NT2/D1 (cell line): ENCODE measurements at regions not wholly inside any gene's neighbourhood (a gene's known extent, or its start where the extent isn't known, plus 50 kb on each side); places are given as distances from the start of the nearest gene placed in this dataset.

Experiments
- SUZ12 ChIP-seq: IDR thresholded peaks from 2 replicates; pipeline ENCODE4 v1.6.1; 2011; ENCODE audit not compliant: insufficient read length, insufficient read depth; ENCODE audit errors: extremely low read depth
- YY1 ChIP-seq: IDR thresholded peaks from 2 replicates; pipeline ENCODE4 v1.6.1; 2011; ENCODE audit not compliant: insufficient read length, insufficient read depth
- ZNF274 ChIP-seq: IDR thresholded peaks from 2 replicates; pipeline ENCODE4 v1.6.1; 2011; ENCODE audit warnings: mild to moderate bottlenecking, low read depth, low read length

DNA sequence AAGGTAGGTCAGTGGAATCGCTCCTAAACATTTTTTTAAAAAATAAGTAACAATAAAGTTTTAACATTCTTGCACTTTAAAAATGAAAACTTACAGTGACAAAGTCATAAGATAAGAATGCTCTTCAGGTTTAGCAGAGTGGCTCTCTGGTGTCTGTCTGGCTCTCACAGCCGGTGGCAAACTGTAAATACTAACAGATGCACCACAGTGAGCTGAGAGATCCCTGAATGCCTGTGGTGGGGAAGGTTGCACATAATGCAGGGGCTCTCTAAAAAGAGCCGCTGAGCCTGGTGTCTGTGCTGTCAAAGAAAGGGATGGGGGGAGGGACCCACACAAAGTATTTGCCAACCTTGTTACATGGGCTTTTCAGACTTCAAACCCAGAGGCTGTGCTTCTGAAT lies 498.3 kb downstream of the CCSER2 start:
- TF ChIP-seq SUZ12, result no peak
- no peak for TF ChIP-seq YY1
- TF ChIP-seq ZNF274, result no peak
